Esophagus squamous epithelium (tissue), 4 donors: ENCODE measurements at regions not wholly inside any gene's neighbourhood (a gene's known extent, or its start where the extent isn't known, plus 50 kb on each side); places are given as distances from the start of the nearest gene placed in this dataset.

Source experiments
- CTCF ChIP-seq, 6 experiments: fragments of 450-650 bp in 4 of 6; fragments of 200-600 bp in 2 of 6; sonication (generic) in 2 of 6; IDR thresholded peaks; one replicate each; pipeline ENCODE4 v1.5.1; 2016 to 2019; ENCODE audit warnings: antibody characterized with exemption in 6 of 6, mild to moderate bottlenecking in 4 of 6, moderate library complexity in 4 of 6
- POLR2A ChIP-seq, 4 donors: fragments of 450-650 bp; IDR thresholded peaks; one replicate each; pipeline ENCODE4 v1.6.1; 2017; ENCODE audit warnings: antibody characterized with exemption in 4 of 4, mild to moderate bottlenecking in 4 of 4, moderate library complexity in 3 of 4

GRCh38 chr6:105799056-105799455 lies 287.1 kb upstream of the PRDM1 start:
- no peak for TF ChIP-seq CTCF (IDR thresholded peaks at IDR 0.05)
- no peak for TF ChIP-seq POLR2A (IDR thresholded peaks at IDR 0.05)
